Esophagus (tissue), 2 donors: ENCODE measurements at regions not wholly inside any gene's neighbourhood (a gene's known extent, or its start where the extent isn't known, plus 50 kb on each side); places are given as distances from the start of the nearest gene placed in this dataset.
A peak's percentile ranks its signal among the peaks of the same experiment; 100 is the strongest.

Experiments used
- H3K27ac ChIP-seq, 2 donors: one replicate each; pipeline ENCODE4 v1.5.1; 2013; ENCODE audit warnings: low read depth in 2 of 2, mild to moderate bottlenecking in 2 of 2, inconsistent platforms in 1 of 2, low read length in 1 of 2, moderate library complexity in 1 of 2
- H3K27me3 ChIP-seq, 2 donors: one replicate each; pipeline ENCODE4 v1.6.1; 2013; ENCODE audit warnings: low read length in 2 of 2, control low read depth in 1 of 2, mild to moderate bottlenecking in 1 of 2; ENCODE audit not compliant: insufficient read depth in 2 of 2, control insufficient read depth in 1 of 2
- H3K36me3 ChIP-seq, 2 donors: one replicate each; pipeline ENCODE4 v1.6.1; 2013; ENCODE audit warnings: low read length in 1 of 2; ENCODE audit not compliant: control insufficient read depth in 2 of 2, insufficient read depth in 2 of 2
- H3K4me1 ChIP-seq, 2 donors: one replicate each; pipeline ENCODE4 v1.6.1; 2013; ENCODE audit warnings: low read length in 1 of 2; ENCODE audit not compliant: control insufficient read depth in 2 of 2, insufficient read depth in 2 of 2
- H3K4me3 ChIP-seq, 2 donors: one replicate each; pipeline ENCODE4 v1.5.1; 2013; ENCODE audit warnings: low read length in 2 of 2, mild to moderate bottlenecking in 2 of 2, low read depth in 1 of 2, moderate library complexity in 1 of 2
- H3K9me3 ChIP-seq, 2 donors: one replicate each; pipeline ENCODE4 v1.6.1; 2013; ENCODE audit warnings: mild to moderate bottlenecking in 2 of 2, low read depth in 1 of 2, low read length in 1 of 2, moderate library complexity in 1 of 2; ENCODE audit not compliant: control insufficient read depth in 2 of 2, insufficient read depth in 1 of 2
- WGBS, 2 donors: extraction: QIAGEN DNeasy Blood & Tissue Kit; methylation state at CpG; one replicate each; pipeline ENCODE4 v1.1.7; 2013; 5-methylcytosine and 5-hydroxymethylcytosine counted together
- donor health status: healthy with polysubstance abuse.
- donor health status: Bipolar disorder and iron deficiency.

DNA sequence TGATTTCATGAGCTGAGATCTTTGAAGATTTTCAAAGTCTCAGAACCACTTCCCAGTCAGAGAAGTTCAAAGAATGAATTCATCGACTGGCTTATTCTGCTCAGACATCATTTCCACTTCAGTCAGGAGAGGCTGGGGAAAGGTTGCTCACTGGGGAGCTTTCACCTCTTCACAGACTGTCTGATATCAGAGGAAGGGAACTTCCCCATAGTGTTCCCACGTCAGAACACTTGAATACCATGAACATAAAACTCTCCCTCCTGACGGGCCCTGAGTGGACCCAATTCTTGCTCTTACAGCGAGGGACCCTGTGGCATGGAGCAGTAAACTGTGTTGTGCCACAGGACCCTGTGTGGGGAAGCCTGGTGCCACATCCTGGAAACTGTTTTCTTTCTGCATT is 492.6 kb downstream of the COG6 start:
- no peaks in the 10 kb centered on the region for H3K9me3 ChIP-seq
- no peaks in the 10 kb centered on the region for H3K27me3 ChIP-seq
- H3K4me1 ChIP-seq = no peaks in the 10 kb centered on the region
- H3K4me3 ChIP-seq = no peak overlapping the region
- H3K27ac ChIP-seq = no peak overlapping the region
- 86 to 90% methylated on average over 4 of the region's 4 CpGs for WGBS, 2 donors
- H3K36me3 ChIP-seq = no peaks in the 10 kb centered on the region

DNA sequence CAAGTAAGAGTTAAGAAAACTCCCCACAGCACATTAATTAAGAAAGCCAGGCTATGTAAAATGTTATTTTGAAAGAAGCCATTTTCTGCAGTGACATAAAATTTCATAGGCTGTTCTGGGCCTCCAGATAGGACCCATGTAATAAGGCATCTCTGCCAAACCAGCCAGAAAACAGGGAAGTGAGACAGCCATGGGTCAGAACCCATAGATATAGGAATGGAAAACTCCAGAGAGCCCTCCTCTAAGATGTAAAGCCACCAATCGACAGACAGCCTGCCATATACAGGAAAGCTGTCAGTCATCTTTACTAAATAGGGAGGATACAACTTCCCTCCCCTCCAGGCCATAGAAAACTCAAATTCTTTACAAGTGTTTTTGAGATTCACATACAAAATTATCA is 493.3 kb downstream of the COG6 start:
- Histone ChIP-seq H3K4me1 (no peaks in the 10 kb centered on the region), H3K27ac (peak overlapping the region in 1 of 2 donors; percentile 29), H3K27me3 (no peaks in the 10 kb centered on the region), H3K4me3 (no peak overlapping the region), H3K36me3 (no peaks in the 10 kb centered on the region), H3K9me3 (no peaks in the 10 kb centered on the region)
- 95% methylated on average over 1 of the region's 1 CpG for WGBS, 2 donors

DNA sequence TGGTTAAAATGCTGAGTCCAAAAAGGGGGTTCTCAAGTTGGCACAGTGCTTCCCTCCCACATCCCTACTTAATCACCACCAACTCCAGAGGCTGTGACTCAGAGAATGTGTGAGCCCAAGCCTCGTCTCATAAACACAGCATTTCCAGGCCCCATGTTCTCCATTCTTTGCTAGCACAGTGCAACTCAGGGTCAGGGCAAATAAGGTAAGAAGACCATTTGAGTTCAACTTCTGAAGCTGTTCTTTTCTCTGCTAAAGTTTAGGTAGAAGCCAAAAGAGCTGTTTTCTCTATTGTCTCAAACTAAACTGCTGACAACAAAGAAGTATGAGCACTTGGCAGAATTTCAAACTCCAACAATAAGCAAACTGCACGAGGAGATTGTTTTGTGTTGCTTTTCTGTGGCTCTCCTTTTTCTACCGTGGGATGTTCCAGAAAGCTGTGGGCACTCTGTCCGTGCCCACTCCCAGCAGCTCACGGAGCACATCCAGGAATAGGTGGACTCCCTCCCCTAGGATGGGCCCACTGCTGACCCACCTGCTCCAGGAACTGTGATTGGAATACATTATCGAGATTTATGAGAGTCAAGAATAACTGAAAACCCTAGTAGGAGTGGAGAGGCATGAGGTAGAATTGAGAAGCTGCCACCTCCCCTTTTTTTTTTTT is 494.3 kb downstream of the COG6 start:
- Histone ChIP-seq H3K27me3 (no peaks in the 10 kb centered on the region), H3K36me3 (no peaks in the 10 kb centered on the region), H3K4me1 (no peaks in the 10 kb centered on the region), H3K9me3 (no peaks in the 10 kb centered on the region), H3K4me3 (no peak overlapping the region), H3K27ac (peak overlapping the region; percentile 24 to 34)
- 39 to 52% methylated on average over 6 of the region's 6 CpGs for WGBS, 2 donors

DNA sequence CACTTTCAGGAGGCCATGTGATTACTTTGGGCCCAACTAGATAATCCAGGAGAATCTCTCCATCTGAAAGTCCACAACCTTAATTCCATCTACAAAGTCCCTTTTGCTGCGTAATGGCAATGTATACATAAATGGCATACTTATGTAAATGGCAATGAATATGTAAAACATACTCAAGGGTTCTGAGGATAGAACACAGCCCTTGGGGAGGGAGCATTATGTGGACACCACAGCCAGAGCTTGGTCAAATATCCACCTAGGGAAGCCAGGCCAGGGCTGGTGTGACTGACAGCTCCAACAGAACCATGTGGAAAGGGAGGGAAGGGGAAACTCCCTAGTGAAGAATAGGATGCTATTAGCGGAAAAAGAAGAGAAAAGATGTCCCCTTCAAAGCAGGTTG is 496.2 kb downstream of the COG6 start:
- 97 to 100% methylated on average over 2 of the region's 2 CpGs for WGBS, 2 donors
- Histone ChIP-seq H3K27ac (no peak overlapping the region), H3K36me3 (no peaks in the 10 kb centered on the region), H3K27me3 (no peaks in the 10 kb centered on the region), H3K4me3 (no peak overlapping the region), H3K9me3 (no peaks in the 10 kb centered on the region), H3K4me1 (no peaks in the 10 kb centered on the region)

DNA sequence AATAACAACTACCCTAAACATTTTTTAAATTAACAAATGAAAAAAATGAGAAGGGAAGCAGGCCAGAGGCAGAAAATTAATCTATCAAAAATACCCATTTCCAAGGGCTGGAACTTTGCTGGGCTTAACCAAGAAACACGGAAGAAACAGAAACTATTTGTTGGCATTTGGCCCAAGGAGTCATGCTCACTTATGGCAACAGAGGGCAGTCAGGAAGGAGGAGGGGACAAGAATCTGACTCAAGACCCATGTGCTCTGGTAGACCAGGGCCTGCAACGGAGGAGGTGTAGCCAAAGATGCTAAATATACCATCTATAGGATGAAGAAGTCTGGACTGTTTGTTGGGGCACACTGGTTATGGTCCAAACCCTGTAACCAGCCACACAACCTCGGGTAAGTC is 496.7 kb downstream of the COG6 start:
- Histone ChIP-seq H3K27me3 (no peaks in the 10 kb centered on the region), H3K27ac (no peak overlapping the region), H3K36me3 (no peaks in the 10 kb centered on the region), H3K9me3 (no peaks in the 10 kb centered on the region), H3K4me3 (no peak overlapping the region), H3K4me1 (no peaks in the 10 kb centered on the region)
- WGBS, 2 donors = 63 to 75% methylated on average over 3 of the region's 3 CpGs

DNA sequence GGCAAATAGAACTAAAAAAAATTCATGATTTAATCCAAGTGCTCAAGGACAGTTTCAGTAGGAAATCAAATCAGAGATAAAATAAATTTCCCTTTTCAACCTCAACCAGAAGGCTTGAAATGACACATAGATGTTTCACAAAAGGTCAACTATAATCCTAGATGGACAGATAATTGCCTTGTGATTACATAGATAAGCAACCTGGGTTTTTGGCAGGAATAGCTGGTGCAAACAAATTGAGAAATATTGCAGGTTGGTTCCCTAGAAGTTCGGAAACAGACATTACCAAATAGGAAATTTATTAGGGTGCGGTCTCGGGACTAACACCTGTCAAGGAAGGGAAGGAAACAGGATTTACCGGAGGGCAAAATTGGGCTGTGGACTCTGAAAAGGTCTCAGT is 497.5 kb downstream of the COG6 start:
- H3K9me3 ChIP-seq = no peaks in the 10 kb centered on the region
- no peaks in the 10 kb centered on the region for H3K36me3 ChIP-seq
- H3K4me1 ChIP-seq = no peaks in the 10 kb centered on the region
- H3K27ac ChIP-seq = no peak overlapping the region
- H3K4me3 ChIP-seq = no peak overlapping the region
- WGBS, 2 donors = 84 to 90% methylated on average over 4 of the region's 4 CpGs
- H3K27me3 ChIP-seq = no peaks in the 10 kb centered on the region

DNA sequence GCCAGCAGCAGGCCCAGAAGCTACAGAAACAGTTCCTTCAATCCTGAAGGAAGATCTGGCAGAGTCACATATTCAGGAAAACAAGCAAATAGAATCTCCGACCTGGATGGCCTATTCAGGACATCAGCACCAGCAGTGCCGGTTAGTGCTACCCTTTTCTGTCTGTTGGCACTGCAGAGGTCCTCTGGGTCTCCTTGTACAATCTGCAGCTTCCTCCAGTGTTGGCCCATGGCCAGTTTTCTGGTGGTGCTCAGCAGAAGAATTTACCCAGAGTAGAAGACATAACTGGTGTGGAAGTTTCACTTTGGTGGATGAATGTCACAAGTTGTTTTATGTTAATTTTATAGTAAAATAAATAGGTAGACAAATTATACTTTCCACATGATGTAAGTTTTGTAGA is 498.1 kb downstream of the COG6 start:
- no peak overlapping the region for H3K27ac ChIP-seq
- no peaks in the 10 kb centered on the region for H3K27me3 ChIP-seq
- 69 to 77% methylated on average over 2 of the region's 2 CpGs for WGBS, 2 donors
- no peaks in the 10 kb centered on the region for H3K36me3 ChIP-seq
- no peak overlapping the region for H3K4me3 ChIP-seq
- H3K9me3 ChIP-seq = no peaks in the 10 kb centered on the region
- no peaks in the 10 kb centered on the region for H3K4me1 ChIP-seq

DNA sequence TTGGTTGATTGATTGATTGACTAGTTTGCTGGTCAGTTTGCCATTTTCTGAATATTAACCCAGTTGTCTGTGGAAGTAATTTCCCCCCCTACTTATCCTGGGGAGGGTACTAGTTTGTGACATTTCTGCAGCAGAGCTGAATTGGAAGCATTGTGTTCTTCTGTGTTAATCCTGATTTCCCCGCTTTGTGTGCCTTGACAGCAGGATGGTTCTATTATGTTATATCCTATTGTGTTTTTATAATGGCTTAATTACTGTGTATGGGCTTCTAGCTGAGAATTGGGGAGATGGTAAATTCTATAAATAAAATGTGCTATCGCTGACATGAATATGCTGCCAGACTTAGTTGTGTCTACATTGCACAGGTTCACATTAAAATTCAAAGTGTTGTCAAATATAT is 499.7 kb downstream of the COG6 start:
- 97 to 98% methylated on average over 2 of the region's 2 CpGs for WGBS, 2 donors
- Histone ChIP-seq H3K27me3 (no peaks in the 10 kb centered on the region), H3K4me3 (no peak overlapping the region), H3K36me3 (no peaks in the 10 kb centered on the region), H3K27ac (no peak overlapping the region), H3K9me3 (no peaks in the 10 kb centered on the region), H3K4me1 (no peaks in the 10 kb centered on the region)

DNA sequence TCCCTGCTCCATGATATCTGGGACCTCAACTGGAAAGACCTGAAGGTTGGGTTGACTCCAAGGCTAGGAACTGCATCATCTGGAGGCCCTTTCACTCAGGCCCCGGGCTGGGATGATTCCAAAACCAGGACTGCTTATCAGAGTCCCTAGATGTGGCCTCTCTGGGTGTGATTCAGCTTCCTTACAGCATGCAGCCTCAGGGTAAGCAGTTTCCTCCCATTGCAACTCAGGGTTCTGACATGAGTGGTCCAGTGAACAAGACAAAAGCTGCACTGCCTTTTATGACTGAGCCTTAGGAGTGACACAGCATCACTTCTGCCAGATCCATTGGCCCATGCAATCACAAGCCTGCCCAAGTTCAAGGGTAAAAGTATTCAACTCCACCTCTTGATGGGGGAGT is 502.8 kb downstream of the COG6 start:
- H3K27ac ChIP-seq = no peak overlapping the region
- H3K9me3 ChIP-seq = no peaks in the 10 kb centered on the region
- no peaks in the 10 kb centered on the region for H3K4me1 ChIP-seq
- no peaks in the 10 kb centered on the region for H3K36me3 ChIP-seq
- H3K4me3 ChIP-seq = no peak overlapping the region
- H3K27me3 ChIP-seq = no peaks in the 10 kb centered on the region
- 43 to 59% methylated on average over 1 of the region's 1 CpG for WGBS, 2 donors

DNA sequence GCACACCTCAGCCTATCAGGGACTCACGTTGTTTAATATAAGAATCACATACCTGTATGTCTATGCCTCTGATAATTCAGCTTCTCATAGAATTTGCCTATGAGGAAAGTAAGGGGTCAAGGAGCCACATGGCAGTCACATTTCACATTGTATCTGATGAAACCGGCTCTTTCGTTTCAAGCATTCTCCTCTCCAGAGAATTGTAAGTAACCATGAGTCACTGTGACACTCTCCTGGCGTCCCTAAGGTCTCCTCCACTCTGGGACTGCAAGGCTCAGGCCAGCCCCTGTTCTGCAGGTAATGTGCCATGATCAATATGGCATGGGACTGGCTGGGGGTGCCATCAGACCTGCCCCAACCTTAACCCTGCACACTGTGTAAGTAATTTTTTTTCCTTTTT is 503.3 kb downstream of the COG6 start:
- H3K4me3 ChIP-seq = no peak overlapping the region
- no peaks in the 10 kb centered on the region for H3K4me1 ChIP-seq
- H3K27me3 ChIP-seq = no peaks in the 10 kb centered on the region
- no peaks in the 10 kb centered on the region for H3K36me3 ChIP-seq
- 90 to 97% methylated on average over 4 of the region's 4 CpGs for WGBS, 2 donors
- no peaks in the 10 kb centered on the region for H3K9me3 ChIP-seq
- H3K27ac ChIP-seq = no peak overlapping the region
